ENCODE measurements at regions not wholly inside any gene's neighbourhood (a gene's known extent, or its start where the extent isn't known, plus 50 kb on each side); places are given as distances from the start of the nearest gene placed in this dataset.

- Histone ChIP-seq H4K91ac (replicated peaks; ENCODE audit: insufficient read length, low read length) (no peak overlapping the region), H2BK12ac (ENCODE audit: low read depth, low read length) (no peak overlapping the region), H3K27me3 (replicated peaks in 1 of 4; ENCODE audit: control insufficient read depth in 3 of 4, extremely low read depth in 1 of 4, insufficient read depth in 3 of 4, low read length in 3 of 4) (no peaks in the 10 kb centered on the region), H4K8ac (ENCODE audit: extremely low read depth, insufficient read depth, low read length) (no peak overlapping the region), H3K79me2 (ENCODE audit: control insufficient read depth in 1 of 2, insufficient read depth in 2 of 2, low read length in 2 of 2) (no peaks in the 10 kb centered on the region), H3K36me3 (ENCODE audit: control insufficient read depth in 2 of 4, insufficient read depth in 4 of 4, low read length in 3 of 4) (no peaks in the 10 kb centered on the region; a peak in 1 of 8 replicates), H2AFZ (ENCODE audit: low read length) (no peak overlapping the region), H3K18ac (ENCODE audit: extremely low read depth, low read length) (no peak overlapping the region), H3K56ac (replicated peaks; ENCODE audit: insufficient read length, low read depth, low read length) (no peak overlapping the region), H3K4me1 (replicated peaks in 1 of 4; ENCODE audit: control insufficient read depth in 3 of 4, insufficient read depth in 4 of 4, low read length in 3 of 4) (no peaks in the 10 kb centered on the region), H2BK120ac (replicated peaks; ENCODE audit: low read depth, low read length) (no peak overlapping the region), H3K9ac (replicated peaks in 1 of 4; ENCODE audit: extremely low read depth in 1 of 4, low read depth in 3 of 4, low read length in 3 of 4) (no peak overlapping the region), H2BK15ac (ENCODE audit: low read length) (no peak overlapping the region), H4K20me1 (replicated peaks in 1 of 2; ENCODE audit: control insufficient read depth in 1 of 2, insufficient read depth in 2 of 2, low read length in 2 of 2) (no peaks in the 10 kb centered on the region), H3K79me1 (ENCODE audit: low read depth, low read length) (no peaks in the 10 kb centered on the region), H2AK5ac (ENCODE audit: low read depth, low read length) (no peak overlapping the region), H3K23me2 (ENCODE audit: low read depth, low read length) (no peaks in the 10 kb centered on the region; the same call in 1 of the 2 replicates), H2BK5ac (ENCODE audit: low read depth, low read length) (no peak overlapping the region), H4K5ac (ENCODE audit: insufficient read length, low read depth, low read length) (no peak overlapping the region), H2BK20ac (ENCODE audit: low read length) (no peak overlapping the region), H3K14ac (ENCODE audit: insufficient read length) (no peak overlapping the region), H3K4me3 (ENCODE audit: extremely low read depth in 1 of 4, insufficient read depth in 2 of 4, low read depth in 3 of 4, low read length in 4 of 4) (no peak overlapping the region), H3K4me2 (ENCODE audit: insufficient read depth in 1 of 2, low read depth in 2 of 2, low read length in 2 of 2) (no peak overlapping the region), H3K9me3 (ENCODE audit: insufficient read depth in 2 of 2, low read depth in 1 of 2, low read length in 1 of 2) (peaks cover 31 to 34% of the 10 kb centered on the region in 2 experiments), H3K4ac (replicated peaks; ENCODE audit: insufficient read length, low read depth, low read length) (no peak overlapping the region), H3K23ac (ENCODE audit: insufficient read length) (no peak overlapping the region), H3K27ac (ENCODE audit: low read depth, low read length) (no peak overlapping the region)
- TF ChIP-seq SIX5 (IDR thresholded peaks at IDR 0.05; ENCODE audit: low read depth, low read length) = no peak
- no peak for TF ChIP-seq SUZ12 (IDR thresholded peaks at IDR 0.05; ENCODE audit: low read length)
- no peak for TF ChIP-seq EZH2 (IDR thresholded peaks at IDR 0.05; ENCODE audit: low read depth, low read length, severe bottlenecking)
- TF ChIP-seq YY1 (IDR thresholded peaks at IDR 0.05; ENCODE audit: low read depth, low read length) = no peak
- TF ChIP-seq SP2 (IDR thresholded peaks at IDR 0.05; ENCODE audit: low read length) = no peak
- TF ChIP-seq CHD1 (IDR thresholded peaks at IDR 0.05; ENCODE audit: low read depth, low read length) = no peak
- TF ChIP-seq E2F6 (IDR thresholded peaks at IDR 0.05) = no peak
- no peak for TF ChIP-seq NRF1 (IDR thresholded peaks at IDR 0.05; ENCODE audit: low read depth, low read length)
- no peak for TF ChIP-seq RXRA (IDR thresholded peaks at IDR 0.05; ENCODE audit: insufficient read depth, low read depth, low read length)
- no peak for TF ChIP-seq MAFK (IDR thresholded peaks at IDR 0.05; ENCODE audit: low read depth, low read length)
- no peak for TF ChIP-seq TAF1 (IDR thresholded peaks at IDR 0.05; ENCODE audit: low read depth, low read length)
- TF ChIP-seq PHF8 (conservative IDR thresholded peaks at IDR 0.05; ENCODE audit: low read depth, low read length) = no peak
- no peak for TF ChIP-seq RFX5 (IDR thresholded peaks at IDR 0.05; ENCODE audit: borderline replicate concordance, low read depth, low read length)
- no peak for TF ChIP-seq CBX5 (IDR thresholded peaks at IDR 0.05; ENCODE audit: low read depth, low read length)
- no peak for TF ChIP-seq CBX8 (IDR thresholded peaks at IDR 0.05; ENCODE audit: borderline replicate concordance, low read depth, low read length)
- no peak for TF ChIP-seq GABPA (IDR thresholded peaks at IDR 0.05; ENCODE audit: borderline replicate concordance, insufficient read depth, low read length)
- FAIRE-seq = no peak
- DNase-seq (ENCODE audit: low read depth in 1 of 2, low spot score in 2 of 2) = no peak
- ChIA-PET CTCF (ENCODE audit: partially characterized antibody) (no interaction called here), POLR2A (ENCODE audit: partially characterized antibody) (no interaction called here)
- WGBS, 2 experiments (ENCODE audit: extremely low coverage in 1 of 2, insufficient coverage in 1 of 2, insufficient read length in 1 of 2, insufficient replicate concordance in 2 of 2, low coverage in 1 of 2, low lambda C conversion rate in 2 of 2, missing lambda C conversion rate in 1 of 2) = 100% methylated on average over 2 of the region's 2 CpGs; no CpG with 5 or more reads in 1 of the 2 experiments
Measured at GRCh38 chr5:63032343-63032742, 453.7 kb downstream of the LRRC70 start.

Data from H1 (cell line).